Ishikawa (cell line): ENCODE measurements at regions not wholly inside any gene's neighbourhood (a gene's known extent, or its start where the extent isn't known, plus 50 kb on each side); places are given as distances from the start of the nearest gene placed in this dataset.

Source experiments
- CEBPB ChIP-seq: IDR thresholded peaks from 2 replicates; pipeline ENCODE4 v1.6.1; 2012
- CREB1 ChIP-seq: IDR thresholded peaks from 2 replicates; pipeline ENCODE4 v1.6.1; 2012; ENCODE audit warnings: low read depth
- EGR1 ChIP-seq: IDR thresholded peaks from 2 replicates; pipeline ENCODE4 v1.6.1; 2012
- EP300 ChIP-seq: IDR thresholded peaks from 2 replicates; pipeline ENCODE4 v1.6.1; 2012; ENCODE audit warnings: borderline replicate concordance
- FOXM1 ChIP-seq: IDR thresholded peaks from 2 replicates; pipeline ENCODE4 v1.6.1; 2012; ENCODE audit warnings: low read depth, borderline replicate concordance
- NFIC ChIP-seq: IDR thresholded peaks from 2 replicates; pipeline ENCODE4 v1.6.1; 2012
- RAD21 ChIP-seq: IDR thresholded peaks from 2 replicates; pipeline ENCODE4 v1.6.1; 2012; ENCODE audit warnings: low read depth
- REST ChIP-seq: IDR thresholded peaks from 2 replicates; pipeline ENCODE4 v1.6.1; 2012; ENCODE audit warnings: low read depth, mild to moderate bottlenecking
- TAF1 ChIP-seq: IDR thresholded peaks from 2 replicates; pipeline ENCODE4 v1.6.1; 2012; ENCODE audit warnings: low read depth, mild to moderate bottlenecking
- TCF12 ChIP-seq: IDR thresholded peaks from 2 replicates; pipeline ENCODE4 v1.6.1; 2012; ENCODE audit warnings: low read depth
- TEAD4 ChIP-seq: IDR thresholded peaks from 2 replicates; pipeline ENCODE4 v1.6.1; 2012
- YY1 ChIP-seq: IDR thresholded peaks from 2 replicates; pipeline ENCODE4 v1.6.1; 2012; ENCODE audit warnings: low read depth
- ZBTB7A ChIP-seq: IDR thresholded peaks from 2 replicates; pipeline ENCODE4 v1.6.1; 2012; ENCODE audit warnings: low read depth
- TF ChIP-seq, protein P1 (sequence below): IDR thresholded peaks from 2 replicates; pipeline ENCODE4 v1.6.1; 2012
- TF ChIP-seq, protein P2 (sequence below): IDR thresholded peaks from 2 replicates; pipeline ENCODE4 v1.6.1; 2012

GRCh38 chr10:130967784-130968183 lies 343.7 kb downstream of the TCERG1L start:
- TF ChIP-seq EP300 (no peak), TAF1 (no peak), ZBTB7A (no peak), YY1 (no peak), EGR1 (no peak), CREB1 (no peak), REST (no peak), TEAD4 (no peak), TCF12 (no peak), RAD21 (no peak), CEBPB (no peak), NFIC (no peak), FOXM1 (no peak)
- TF ChIP-seq, protein P1, sequence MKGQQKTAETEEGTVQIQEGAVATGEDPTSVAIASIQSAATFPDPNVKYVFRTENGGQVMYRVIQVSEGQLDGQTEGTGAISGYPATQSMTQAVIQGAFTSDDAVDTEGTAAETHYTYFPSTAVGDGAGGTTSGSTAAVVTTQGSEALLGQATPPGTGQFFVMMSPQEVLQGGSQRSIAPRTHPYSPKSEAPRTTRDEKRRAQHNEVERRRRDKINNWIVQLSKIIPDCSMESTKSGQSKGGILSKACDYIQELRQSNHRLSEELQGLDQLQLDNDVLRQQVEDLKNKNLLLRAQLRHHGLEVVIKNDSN = no peak
- TF ChIP-seq, protein P2, sequence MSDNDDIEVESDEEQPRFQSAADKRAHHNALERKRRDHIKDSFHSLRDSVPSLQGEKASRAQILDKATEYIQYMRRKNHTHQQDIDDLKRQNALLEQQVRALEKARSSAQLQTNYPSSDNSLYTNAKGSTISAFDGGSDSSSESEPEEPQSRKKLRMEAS = no peak

DNA sequence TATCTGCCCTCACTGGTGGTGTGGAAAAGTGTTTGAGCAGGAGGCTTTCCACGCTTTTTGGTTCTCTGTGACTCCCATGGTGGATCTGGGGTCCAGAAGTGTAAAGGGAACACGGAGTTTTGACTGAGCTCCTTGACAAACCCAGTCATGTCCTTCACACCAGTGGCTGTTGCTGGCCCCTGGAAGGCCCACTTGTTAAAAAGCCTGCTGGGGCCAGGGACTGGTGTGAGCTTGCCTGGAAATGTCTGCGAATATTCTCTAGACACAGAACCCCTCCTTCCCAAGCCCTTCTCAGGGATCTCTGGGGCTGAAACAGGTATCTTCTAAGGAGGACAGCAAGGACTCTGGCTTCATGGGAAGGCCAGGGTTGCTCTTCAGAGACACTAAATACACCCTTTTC lies 343.0 kb downstream of the TCERG1L start:
- TF ChIP-seq TCF12 = no peak

DNA sequence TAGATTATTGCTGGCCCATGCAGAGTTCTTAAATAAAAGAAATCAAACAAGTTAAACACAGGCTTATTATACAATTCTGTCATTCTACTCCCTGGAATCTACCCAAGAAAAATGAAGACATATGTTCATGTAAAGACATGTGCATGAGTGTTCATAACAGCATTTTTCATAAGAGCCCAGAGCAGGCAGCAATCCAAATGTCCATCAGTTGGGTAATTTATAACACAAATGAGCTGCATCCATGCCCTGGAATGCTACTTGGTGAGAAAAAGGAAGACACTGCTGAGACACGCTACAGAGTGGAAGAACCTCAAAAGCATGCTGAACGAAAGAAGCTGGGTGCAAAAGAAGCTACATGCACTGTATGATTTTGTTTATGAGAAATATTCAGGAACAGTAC lies 342.6 kb downstream of the TCERG1L start:
- TF ChIP-seq REST (no peak), EP300 (no peak), NFIC (no peak), RAD21 (no peak), YY1 (no peak), TCF12 (no peak), CREB1 (no peak), CEBPB (no peak), FOXM1 (no peak), TEAD4 (no peak), EGR1 (no peak), TAF1 (no peak)
- TF ChIP-seq, protein P1 = no peak
- TF ChIP-seq, protein P2 = no peak

- TF ChIP-seq, protein P2 = no peak
- TF ChIP-seq EP300 = no peak
- TF ChIP-seq EGR1 = no peak
- TF ChIP-seq CREB1 = no peak
- no peak for TF ChIP-seq YY1
- TF ChIP-seq ZBTB7A = no peak
These were observed 341.8 kb downstream of the TCERG1L start for GRCh38 chr10:130969700-130970099.

GRCh38 chr10:130970341-130971122 lies 341.0 kb downstream of the TCERG1L start:
- no peak for TF ChIP-seq CREB1

GRCh38 chr10:130971123-130971435 lies 340.4 kb downstream of the TCERG1L start:
- TF ChIP-seq TAF1 (no peak), CREB1 (no peak), YY1 (no peak), CEBPB (no peak), FOXM1 (no peak), ZBTB7A (no peak), REST (no peak), RAD21 (no peak), NFIC (no peak), EP300 (no peak), TEAD4 (no peak), EGR1 (no peak), TCF12 (no peak)
- TF ChIP-seq, protein P1 = no peak
- TF ChIP-seq, protein P2 = no peak
